ENCODE measurements at regions not wholly inside any gene's neighbourhood (a gene's known extent, or its start where the extent isn't known, plus 50 kb on each side); places are given as distances from the start of the nearest gene placed in this dataset.

GRCh38 chr11:119509282-119509841, 86.4 kb upstream of the THY1 start:
- Histone ChIP-seq H3K4me3 (no peak overlapping the region), H3K9me3 (replicated peaks in 1 of 11) (peaks cover 0 to 7% (median 0%) of the 10 kb centered on the region in 11 experiments; a peak in 1 of 22 replicates), H3K4me1 (peaks cover 46 to 58% (median 50%) of the 10 kb centered on the region in 10 experiments), H3K4me2 (peak overlapping the region; percentile 55 to 85 (median 71)), H3K9ac (peak overlapping the region in 7 of 11 experiments; percentile 12 to 50 (median 37); a peak in 10 of 22 replicates), H3K27ac (peak overlapping the region in 10 of 11 experiments; percentile 46 to 81 (median 68); a peak in 20 of 22 replicates), H4K20me1 (no peaks in the 10 kb centered on the region; a peak in 1 of 22 replicates), H3K27me3 (no peaks in the 10 kb centered on the region), H3K36me3 (no peaks in the 10 kb centered on the region)
- no peak for TF ChIP-seq Cebpa-rat (IDR thresholded peaks at IDR 0.05)

GRCh38 chr11:119506436-119506835, 83.5 kb upstream of the THY1 start:
- TF ChIP-seq Cebpa-rat (IDR thresholded peaks at IDR 0.05) = no peak
- peaks cover 22 to 36% (median 27%) of the 10 kb centered on the region in 10 experiments for H3K4me1 ChIP-seq
- no peak overlapping the region for H3K4me2 ChIP-seq
- H3K27ac ChIP-seq = no peak overlapping the region
- H3K9me3 ChIP-seq (replicated peaks in 1 of 11) = peaks cover 0 to 7% (median 0%) of the 10 kb centered on the region in 11 experiments; a peak in 1 of 22 replicates
- H3K36me3 ChIP-seq = no peaks in the 10 kb centered on the region
- no peaks in the 10 kb centered on the region for H3K27me3 ChIP-seq
- H3K9ac ChIP-seq = no peak overlapping the region
- H3K4me3 ChIP-seq = no peak overlapping the region
- no peaks in the 10 kb centered on the region for H4K20me1 ChIP-seq

- no peak for TF ChIP-seq Cebpa-rat (IDR thresholded peaks at IDR 0.05)
- Histone ChIP-seq H3K9me3 (replicated peaks in 1 of 11) (peaks cover 0 to 7% (median 0%) of the 10 kb centered on the region in 11 experiments; a peak in 1 of 22 replicates), H3K4me1 (peaks cover 17 to 30% (median 22%) of the 10 kb centered on the region in 10 experiments), H3K4me2 (peak overlapping the region in 1 of 11 experiments; percentile 21; a peak in 1 of 22 replicates), H3K27ac (no peak overlapping the region), H3K9ac (no peak overlapping the region), H3K36me3 (no peaks in the 10 kb centered on the region), H4K20me1 (no peaks in the 10 kb centered on the region), H3K27me3 (no peaks in the 10 kb centered on the region), H3K4me3 (no peak overlapping the region)
These were observed 82.9 kb upstream of the THY1 start for GRCh38 chr11:119505861-119506260.

GRCh38 chr11:119505071-119505470, 82.1 kb upstream of the THY1 start:
- Histone ChIP-seq H3K4me1 (peaks cover 9 to 22% (median 14%) of the 10 kb centered on the region in 10 experiments), H3K36me3 (no peaks in the 10 kb centered on the region), H3K27ac (no peak overlapping the region), H3K9me3 (replicated peaks in 1 of 11) (peaks cover 0 to 7% (median 0%) of the 10 kb centered on the region in 11 experiments; a peak in 1 of 22 replicates), H3K9ac (no peak overlapping the region), H3K27me3 (no peaks in the 10 kb centered on the region), H3K4me2 (no peak overlapping the region), H4K20me1 (no peaks in the 10 kb centered on the region), H3K4me3 (no peak overlapping the region)
- no peak for TF ChIP-seq Cebpa-rat (IDR thresholded peaks at IDR 0.05)

- TF ChIP-seq Cebpa-rat (IDR thresholded peaks at IDR 0.05) = no peak
- Histone ChIP-seq H3K27me3 (no peaks in the 10 kb centered on the region), H3K27ac (no peak overlapping the region), H4K20me1 (no peaks in the 10 kb centered on the region), H3K9me3 (replicated peaks in 1 of 11) (peaks cover 0 to 5% (median 0%) of the 10 kb centered on the region in 11 experiments; a peak in 1 of 22 replicates), H3K4me3 (no peak overlapping the region), H3K36me3 (no peaks in the 10 kb centered on the region), H3K4me1 (peaks cover 2 to 15% (median 7%) of the 10 kb centered on the region in 10 experiments; a peak in 19 of 20 replicates), H3K4me2 (no peak overlapping the region), H3K9ac (no peak overlapping the region)
These were observed 81.4 kb upstream of the THY1 start for GRCh38 chr11:119504371-119504770.

GRCh38 chr11:119501777-119502405, 78.9 kb upstream of the THY1 start:
- H3K36me3 ChIP-seq = no peaks in the 10 kb centered on the region
- no peak overlapping the region for H3K9ac ChIP-seq
- H4K20me1 ChIP-seq = no peaks in the 10 kb centered on the region; a peak in 2 of 22 replicates
- no peak for TF ChIP-seq Cebpa-rat (IDR thresholded peaks at IDR 0.05)
- H3K9me3 ChIP-seq (replicated peaks in 1 of 11) = no peaks in the 10 kb centered on the region
- H3K4me2 ChIP-seq = no peak overlapping the region
- H3K4me3 ChIP-seq = no peak overlapping the region
- H3K27ac ChIP-seq = no peak overlapping the region
- H3K4me1 ChIP-seq = peaks cover 0 to 9% (median 2%) of the 10 kb centered on the region in 10 experiments; a peak in 6 of 20 replicates
- H3K27me3 ChIP-seq = no peaks in the 10 kb centered on the region

GRCh38 chr11:119497717-119498116, 74.7 kb upstream of the THY1 start:
- Histone ChIP-seq H3K9ac (no peak overlapping the region), H4K20me1 (peaks cover 0 to 4% (median 0%) of the 10 kb centered on the region in 11 experiments; a peak in 5 of 22 replicates), H3K27ac (no peak overlapping the region), H3K4me3 (no peak overlapping the region), H3K4me1 (no peaks in the 10 kb centered on the region), H3K4me2 (no peak overlapping the region), H3K36me3 (no peaks in the 10 kb centered on the region), H3K27me3 (no peaks in the 10 kb centered on the region), H3K9me3 (replicated peaks in 1 of 11) (no peaks in the 10 kb centered on the region)
- no peak for TF ChIP-seq Cebpa-rat (IDR thresholded peaks at IDR 0.05)

GRCh38 chr11:119496997-119497396, 74.0 kb upstream of the THY1 start:
- no peak overlapping the region for H3K9ac ChIP-seq
- H3K4me1 ChIP-seq = no peaks in the 10 kb centered on the region
- H3K27me3 ChIP-seq = no peaks in the 10 kb centered on the region
- H3K36me3 ChIP-seq = no peaks in the 10 kb centered on the region
- H3K4me2 ChIP-seq = no peak overlapping the region
- H3K9me3 ChIP-seq (replicated peaks in 1 of 11) = no peaks in the 10 kb centered on the region
- H3K27ac ChIP-seq = no peak overlapping the region
- H4K20me1 ChIP-seq = peaks cover 0 to 8% (median 0%) of the 10 kb centered on the region in 11 experiments; a peak in 5 of 22 replicates
- H3K4me3 ChIP-seq = no peak overlapping the region
- no peak for TF ChIP-seq Cebpa-rat (IDR thresholded peaks at IDR 0.05)

GRCh38 chr11:119496469-119496868, 73.5 kb upstream of the THY1 start:
- H4K20me1 ChIP-seq = peaks cover 0 to 8% (median 0%) of the 10 kb centered on the region in 11 experiments; a peak in 6 of 22 replicates
- no peak for TF ChIP-seq Cebpa-rat (IDR thresholded peaks at IDR 0.05)
- no peaks in the 10 kb centered on the region for H3K9me3 ChIP-seq (replicated peaks in 1 of 11)
- H3K27me3 ChIP-seq = no peaks in the 10 kb centered on the region
- H3K9ac ChIP-seq = no peak overlapping the region
- H3K27ac ChIP-seq = no peak overlapping the region
- H3K4me1 ChIP-seq = no peaks in the 10 kb centered on the region
- no peaks in the 10 kb centered on the region for H3K36me3 ChIP-seq
- no peak overlapping the region for H3K4me3 ChIP-seq
- no peak overlapping the region for H3K4me2 ChIP-seq

Data from BLaER1 treated with 17β-estradiol and CSF1 and Interleukin-3, amounts not matched to agents 10 nM and 100 nM (cell line).